ENCODE measurements at regions not wholly inside any gene's neighbourhood (a gene's known extent, or its start where the extent isn't known, plus 50 kb on each side); places are given as distances from the start of the nearest gene placed in this dataset.
"Not testable (repeated sequence)": the region's sequence is repeated elsewhere in the genome, so short reads cannot be mapped to it uniquely, and the experiment has no call there.

- DNase-seq, result no peak
Observed at GRCh38 chr7:82624337-82624736, 180.8 kb upstream of the CACNA2D1 start.

GRCh38 chr7:82623812-82624211 is 180.2 kb upstream of the CACNA2D1 start:
- DNase-seq, result no peak

DNA sequence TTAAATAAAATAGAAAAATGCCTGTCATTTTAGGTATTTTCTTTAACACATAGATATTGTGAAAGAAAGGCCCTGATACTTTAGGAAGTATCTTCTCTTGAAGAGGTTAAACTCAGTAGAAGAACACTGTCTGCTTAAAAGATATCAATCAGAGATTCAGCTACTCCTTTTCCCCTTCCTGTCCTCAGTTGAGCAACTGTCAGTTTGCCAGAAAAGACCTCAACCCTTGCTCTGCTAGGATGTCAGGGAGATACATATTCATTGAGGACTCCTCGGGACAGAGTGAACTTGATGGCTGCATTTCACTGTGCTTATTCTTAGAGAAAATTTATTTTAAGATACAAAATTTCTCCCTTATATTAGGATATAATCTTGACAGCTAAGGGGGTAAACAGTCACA is 173.6 kb upstream of the CACNA2D1 start:
- DNase-seq, result no peak

GRCh38 chr7:82616059-82616728 is 172.6 kb upstream of the CACNA2D1 start:
- DNase-seq, result no peak

- no peak for DNase-seq
Observed at GRCh38 chr7:82615527-82615926, 171.9 kb upstream of the CACNA2D1 start.

DNA sequence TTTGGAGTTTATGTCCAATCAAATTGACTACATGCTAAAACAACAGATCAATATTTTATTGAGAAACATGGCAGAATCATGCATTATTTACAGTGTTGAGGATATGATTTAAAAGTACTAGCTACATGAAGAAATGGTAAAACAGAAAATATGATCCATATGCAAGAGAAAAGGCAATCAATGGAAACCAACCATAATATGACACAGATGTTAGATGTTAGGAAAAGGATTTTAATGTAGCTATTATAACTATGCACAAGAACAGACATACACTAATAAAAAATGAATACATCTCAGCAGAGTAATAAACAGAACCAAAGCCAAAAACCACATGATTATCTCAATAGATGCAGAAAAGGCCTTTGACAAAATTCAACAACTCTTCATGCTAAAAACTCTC is 166.2 kb upstream of the CACNA2D1 start:
- no peak for DNase-seq

DNA sequence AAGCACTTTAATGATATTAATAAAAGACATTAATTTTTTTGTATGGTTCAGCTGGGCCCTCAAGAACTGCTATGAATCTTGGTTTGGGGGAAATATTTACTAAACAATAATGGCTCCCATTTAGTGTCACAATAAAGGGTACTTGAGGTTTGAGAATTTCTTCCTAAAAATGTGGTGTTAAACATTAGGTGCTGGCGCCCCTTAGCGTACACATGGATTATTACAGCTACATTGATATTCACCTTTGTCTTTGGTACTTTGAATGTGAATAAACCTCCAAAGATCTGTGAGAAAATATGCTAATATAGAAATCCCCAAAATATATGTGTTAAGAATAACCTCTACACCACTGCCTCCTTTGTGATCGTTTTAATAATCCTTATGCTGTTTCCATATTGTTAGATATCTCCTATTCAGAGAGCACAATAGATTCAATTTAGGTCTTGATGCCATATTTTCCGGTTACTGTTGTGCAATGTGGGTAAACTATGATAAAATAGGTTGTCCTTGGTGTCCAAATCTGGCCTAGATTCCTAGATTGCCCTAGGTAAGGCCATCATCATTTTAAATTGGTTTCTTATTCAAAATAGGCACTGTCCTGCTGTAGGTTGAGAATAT is 161.8 kb upstream of the CACNA2D1 start:
- DNase-seq, result no peak

GRCh38 chr7:82602066-82602465 is 158.5 kb upstream of the CACNA2D1 start:
- DNase-seq, result no peak

DNA sequence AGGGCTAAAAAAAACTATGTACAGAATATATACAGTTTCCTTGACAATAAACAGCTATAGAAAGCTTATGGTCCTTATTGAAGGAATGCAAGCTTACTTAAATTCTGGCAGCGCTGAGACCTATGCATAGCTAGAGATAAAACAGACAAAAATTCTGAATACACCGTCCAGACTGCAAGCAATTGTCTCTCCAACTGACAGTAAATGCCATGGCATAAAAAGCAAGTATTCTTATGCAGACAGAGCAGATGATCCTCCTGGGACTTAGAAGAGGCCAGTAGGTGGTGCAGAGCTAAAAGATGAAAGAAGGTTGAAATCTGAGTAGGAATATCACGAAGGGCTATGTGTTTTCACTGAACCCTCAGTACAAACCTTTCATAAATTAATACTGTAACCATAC is 157.0 kb upstream of the CACNA2D1 start:
- no peak for DNase-seq

- no peak for DNase-seq
Observed at GRCh38 chr7:82599895-82600294, 156.3 kb upstream of the CACNA2D1 start.

GRCh38 chr7:82598958-82599357 is 155.4 kb upstream of the CACNA2D1 start:
- DNase-seq, result no peak

DNA sequence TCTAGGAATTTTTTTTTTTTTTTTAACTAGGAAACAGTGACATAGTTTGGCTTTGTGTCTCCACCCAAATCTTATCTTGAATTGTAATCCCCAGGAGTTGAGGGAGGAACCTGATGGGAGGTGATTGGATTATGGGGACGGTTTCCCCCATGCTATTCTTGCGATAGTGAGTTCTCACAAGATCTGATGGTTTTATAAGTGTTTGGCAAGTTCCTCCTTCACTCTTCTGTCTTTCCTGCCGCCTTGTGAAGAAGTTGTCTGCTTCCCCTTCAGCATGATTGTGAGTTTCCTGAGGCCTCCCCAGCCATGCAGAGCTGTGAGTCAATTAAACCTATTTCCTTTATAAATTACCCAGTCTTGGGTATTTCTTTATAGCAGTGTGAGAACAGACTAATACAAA is 152.2 kb upstream of the CACNA2D1 start:
- not testable (repeated sequence) for DNase-seq

GRCh38 chr7:82595176-82595575 is 151.6 kb upstream of the CACNA2D1 start:
- DNase-seq, result no peak

GRCh38 chr7:82594665-82595064 is 151.1 kb upstream of the CACNA2D1 start:
- DNase-seq, result no peak

- DNase-seq, result no peak
Observed at GRCh38 chr7:82593780-82594179, 150.2 kb upstream of the CACNA2D1 start.

DNA sequence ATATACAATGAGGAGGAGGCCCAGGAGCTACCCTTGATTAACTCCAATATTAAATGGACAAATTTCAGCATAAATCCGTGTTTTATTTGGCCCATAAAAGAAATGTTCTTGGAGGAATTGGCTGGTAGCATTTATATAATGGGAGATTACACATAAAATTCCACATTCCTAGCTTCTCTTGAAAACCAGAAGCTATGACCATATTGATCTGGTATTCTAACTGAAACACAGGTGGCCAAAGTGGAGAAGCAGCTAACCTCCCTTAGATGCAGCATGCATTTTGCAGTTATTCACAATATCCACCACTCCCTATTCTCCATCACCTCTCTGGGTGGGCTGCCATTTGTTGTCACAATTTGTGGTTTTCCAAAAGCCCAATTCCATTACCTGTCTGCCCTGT is 148.8 kb upstream of the CACNA2D1 start:
- no peak for DNase-seq

- DNase-seq, result no peak
Observed at GRCh38 chr7:82579047-82579446, 135.5 kb upstream of the CACNA2D1 start.

- DNase-seq, result no peak
Observed at GRCh38 chr7:82578430-82578829, 134.9 kb upstream of the CACNA2D1 start.

DNA sequence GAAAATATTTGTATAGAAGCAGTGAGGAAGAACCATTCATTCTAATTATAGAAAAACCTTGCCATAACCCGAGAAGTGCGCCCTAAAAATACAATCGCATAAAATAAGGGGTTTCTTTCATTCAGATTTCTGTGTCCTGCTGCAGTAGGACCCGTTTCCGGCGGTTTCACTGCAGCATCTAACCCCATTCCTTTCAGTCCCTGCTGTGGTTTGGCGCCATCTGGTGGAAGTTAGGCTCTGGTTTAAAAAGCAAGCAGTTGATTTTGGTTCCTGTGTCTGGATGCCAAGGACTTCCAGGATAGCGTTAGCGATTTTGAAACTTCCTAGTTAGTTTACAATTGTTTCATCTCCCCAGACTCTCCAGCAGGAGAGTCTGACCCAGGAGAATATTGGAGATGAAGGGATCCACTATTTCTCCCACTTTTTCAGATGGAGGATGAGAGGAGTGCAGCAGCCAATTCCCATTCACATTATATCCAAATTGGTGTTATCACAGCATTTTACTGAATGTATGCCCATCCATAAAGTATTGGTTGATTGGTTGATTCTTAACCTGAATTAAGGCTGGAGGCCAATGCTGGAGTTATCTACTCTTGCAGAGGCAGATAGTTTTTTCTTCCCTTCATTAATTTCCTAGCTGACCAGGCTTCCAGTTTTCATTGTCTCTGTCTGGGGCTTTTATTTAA is 128.8 kb upstream of the CACNA2D1 start:
- DNase-seq, result peak; percentile 77 to 80

GRCh38 chr7:82571047-82571446 is 127.5 kb upstream of the CACNA2D1 start:
- DNase-seq, result not testable (repeated sequence)

- no peak for DNase-seq
Observed at GRCh38 chr7:82567841-82568240, 124.3 kb upstream of the CACNA2D1 start.

DNA sequence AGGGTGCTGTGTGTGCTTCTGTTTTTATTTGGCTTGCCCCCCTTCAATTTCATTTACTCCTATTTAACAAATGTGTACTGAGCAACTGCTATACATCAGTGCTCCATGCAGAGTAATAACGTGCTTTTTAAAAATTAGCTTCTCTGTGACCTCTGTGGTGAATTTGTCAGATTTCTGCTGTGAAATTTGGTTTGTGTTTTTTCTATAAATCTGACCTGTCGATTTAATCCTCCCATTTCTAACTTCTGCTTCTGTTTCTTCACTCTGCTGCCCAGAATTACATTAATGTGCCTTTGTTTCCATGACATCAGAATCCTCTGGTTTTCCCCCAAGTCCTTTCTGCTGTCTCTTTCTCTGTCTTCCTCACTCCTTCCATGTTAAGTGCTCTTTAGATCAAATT is 123.8 kb upstream of the CACNA2D1 start:
- no peak for DNase-seq

- DNase-seq, result no peak
Observed at GRCh38 chr7:82566752-82567151, 123.2 kb upstream of the CACNA2D1 start.

GRCh38 chr7:82562716-82563404 is 119.3 kb upstream of the CACNA2D1 start:
- no peak for DNase-seq
